Activated CD4-positive, alpha-beta T cell treated with anti-CD3 and anti-CD28 coated beads for 4 hours (primary cell): ENCODE measurements at regions not wholly inside any gene's neighbourhood (a gene's known extent, or its start where the extent isn't known, plus 50 kb on each side); places are given as distances from the start of the nearest gene placed in this dataset.
A peak's percentile ranks its signal among the peaks of the same experiment; 100 is the strongest.

ENCODE experiments used
- DNase-seq, 2 donors: peaks; one replicate each; pipeline ENCODE4 v3.0.0-alpha.2; 2020

DNA sequence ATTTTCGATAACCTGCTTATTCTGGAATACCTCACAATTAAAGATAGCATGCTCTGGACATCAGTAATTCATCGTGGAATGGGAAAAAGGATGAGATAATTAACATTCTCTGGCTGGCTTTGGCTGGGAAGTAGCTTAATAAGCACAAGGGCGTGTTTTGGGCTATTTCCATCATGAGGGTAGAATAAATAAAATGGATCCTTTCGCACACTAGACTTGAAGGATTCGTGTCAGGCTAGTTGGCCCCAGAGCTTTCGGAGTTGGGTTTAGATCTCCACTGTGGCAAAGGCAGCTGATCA lies 151.2 kb upstream of the ADRA1B start:
- no peak for DNase-seq

DNA sequence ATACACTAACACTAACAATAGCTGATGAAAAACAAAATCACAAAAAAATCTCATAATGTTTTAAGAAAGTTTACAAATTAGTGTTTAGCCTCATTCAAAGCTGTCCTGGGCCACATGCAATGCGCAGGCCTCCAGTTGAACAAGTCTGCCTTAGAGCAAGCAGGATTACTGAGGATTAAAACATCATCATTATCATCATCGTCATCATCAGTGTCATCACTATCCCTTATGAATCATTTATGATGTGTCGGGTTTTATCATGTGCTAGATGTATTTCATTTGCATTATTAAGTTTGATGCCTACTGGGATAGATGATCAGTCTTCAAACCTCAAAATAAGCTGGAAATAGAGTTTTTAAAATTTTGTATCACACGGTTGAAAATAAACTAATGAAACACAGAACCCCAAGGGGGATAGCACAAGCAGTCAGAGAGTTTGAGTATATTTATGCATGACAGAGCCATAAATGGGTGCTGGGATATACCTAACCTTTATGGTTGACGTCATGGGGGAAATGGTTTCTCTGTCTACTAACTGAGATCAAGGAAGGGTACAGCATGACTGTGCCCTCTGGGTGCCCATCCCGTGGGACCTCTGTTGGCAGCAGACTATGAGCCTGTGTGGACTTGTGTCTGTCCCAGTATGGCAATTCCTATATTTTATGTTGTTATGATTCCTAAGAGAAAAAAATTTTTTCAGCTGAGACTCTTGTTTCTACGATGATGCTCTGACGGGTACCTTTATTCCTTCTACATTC lies 150.3 kb upstream of the ADRA1B start:
- no peak for DNase-seq

DNA sequence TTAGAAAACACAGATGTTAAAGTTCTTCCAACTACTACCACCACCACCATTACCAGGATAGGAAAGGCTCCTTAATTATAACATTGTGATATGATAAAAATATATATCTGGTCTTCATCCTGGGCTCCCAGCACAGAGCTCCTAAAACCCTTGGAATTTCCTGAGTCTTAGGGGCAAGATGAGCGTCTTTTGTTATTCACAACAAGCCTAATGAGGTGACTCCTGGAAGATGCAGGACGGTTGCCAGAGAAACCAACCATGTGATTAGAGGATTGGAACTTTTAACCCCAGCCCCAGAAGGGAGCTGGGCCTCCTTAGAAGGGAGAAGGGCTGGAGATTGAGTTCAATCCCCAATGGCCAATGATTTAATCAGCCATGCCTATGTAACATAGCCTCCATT lies 148.0 kb upstream of the ADRA1B start:
- DNase-seq: no peak

DNA sequence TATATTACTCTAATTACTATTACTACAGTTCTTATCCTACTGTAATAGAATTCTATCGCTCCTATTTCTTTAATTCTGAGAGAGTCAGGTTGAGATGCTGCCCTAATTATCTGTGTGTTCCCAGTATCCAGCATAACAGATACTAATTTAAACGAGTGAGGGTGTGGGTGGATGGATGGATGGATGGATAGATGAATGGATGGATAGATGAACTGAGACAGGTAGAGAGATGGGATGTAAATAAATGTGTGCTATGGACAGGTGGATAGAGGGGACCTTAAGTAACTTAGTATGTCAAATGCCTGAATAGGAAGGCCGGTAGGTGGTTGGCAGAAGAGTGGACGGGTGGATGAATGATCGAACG lies 143.6 kb upstream of the ADRA1B start:
- DNase-seq: no peak

DNA sequence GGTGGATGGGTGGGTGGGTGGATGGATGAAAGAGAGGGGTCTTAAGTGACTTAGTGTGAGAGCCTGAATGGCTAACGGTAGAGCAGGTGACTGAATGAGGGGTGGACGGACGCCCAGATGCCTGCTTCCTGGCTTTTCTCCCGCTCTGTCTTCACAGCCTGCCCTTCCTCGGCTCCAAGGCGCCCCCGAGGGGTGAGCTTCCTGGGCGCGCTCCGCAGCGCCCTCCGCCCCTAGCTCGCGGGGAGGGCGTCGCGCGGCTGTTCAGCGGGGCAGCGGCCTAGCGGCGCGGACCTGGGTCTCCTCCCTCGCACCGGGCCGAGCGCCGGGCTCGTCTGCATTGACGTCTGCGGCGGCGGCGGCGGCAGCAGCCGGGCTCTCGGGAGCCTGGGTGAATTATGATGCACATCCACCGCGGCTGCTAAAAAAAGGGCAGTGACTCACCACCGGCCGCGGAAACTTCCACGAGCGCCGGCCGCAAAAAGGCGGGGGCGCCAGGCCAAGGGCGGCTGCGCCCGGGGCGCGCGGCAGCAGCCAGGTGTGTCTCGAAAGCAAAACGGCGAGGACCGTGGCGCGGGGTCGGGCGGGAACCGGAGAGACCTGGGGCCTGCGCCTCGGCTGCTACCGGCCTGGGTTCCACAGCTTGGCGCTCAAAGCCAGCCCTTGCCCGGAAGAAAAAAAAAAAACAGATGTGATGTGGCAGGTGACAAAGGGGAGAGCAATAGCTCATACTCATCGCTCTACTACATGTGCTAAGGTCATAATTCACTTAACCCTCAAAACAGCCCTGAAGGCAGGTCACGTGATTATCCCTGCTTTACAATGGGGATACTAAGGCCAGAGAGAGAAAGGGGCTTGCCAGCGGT lies 143.0 kb upstream of the ADRA1B start:
- DNase-seq: peak; percentile 62 to 73

DNA sequence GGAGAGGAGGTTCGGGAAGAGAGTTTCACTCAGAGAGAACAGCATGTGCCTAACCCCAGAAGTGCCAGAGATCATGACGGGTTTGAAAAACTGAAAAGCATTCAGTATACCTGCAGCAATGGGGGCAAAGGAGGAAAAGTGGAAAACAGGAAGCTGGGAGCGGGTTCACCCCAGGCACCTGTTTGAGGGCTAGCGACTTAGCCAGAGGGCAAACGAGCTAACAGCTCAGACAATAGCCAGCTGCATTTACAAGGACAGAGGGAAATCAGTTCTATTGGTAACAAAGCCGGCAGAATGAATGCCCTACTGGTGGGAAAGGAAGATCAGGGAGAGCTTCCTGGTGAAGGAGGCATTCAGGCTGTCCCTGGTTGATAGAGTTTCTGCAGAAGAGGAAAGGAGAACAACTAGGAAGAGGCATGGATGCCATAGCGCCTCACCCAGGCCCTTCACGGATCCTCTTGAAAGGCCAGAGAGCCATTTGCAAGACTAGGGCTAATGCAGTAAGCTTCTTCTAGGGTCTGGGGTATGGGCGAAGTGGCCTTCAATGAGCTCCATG lies 141.7 kb upstream of the ADRA1B start:
- no peak for DNase-seq

DNA sequence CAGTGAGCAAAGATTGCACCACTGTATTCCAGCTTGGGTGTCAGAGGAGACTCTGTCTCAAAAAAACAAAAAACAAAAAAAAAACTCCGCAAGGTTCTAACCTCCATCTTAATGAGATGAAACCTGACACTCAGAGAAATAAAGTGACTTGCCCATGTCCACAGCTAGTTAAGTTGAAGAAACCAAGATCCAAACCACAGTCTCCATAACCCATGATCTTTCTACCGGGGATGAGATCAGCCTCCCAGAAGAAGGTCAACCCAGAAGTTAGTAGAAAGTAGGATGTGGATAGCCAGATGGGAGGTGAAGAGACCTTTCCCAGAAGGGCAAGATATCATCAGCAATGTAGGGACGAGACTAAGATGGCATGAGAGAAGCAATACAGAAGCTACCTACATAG lies 140.4 kb upstream of the ADRA1B start:
- no peak for DNase-seq

DNA sequence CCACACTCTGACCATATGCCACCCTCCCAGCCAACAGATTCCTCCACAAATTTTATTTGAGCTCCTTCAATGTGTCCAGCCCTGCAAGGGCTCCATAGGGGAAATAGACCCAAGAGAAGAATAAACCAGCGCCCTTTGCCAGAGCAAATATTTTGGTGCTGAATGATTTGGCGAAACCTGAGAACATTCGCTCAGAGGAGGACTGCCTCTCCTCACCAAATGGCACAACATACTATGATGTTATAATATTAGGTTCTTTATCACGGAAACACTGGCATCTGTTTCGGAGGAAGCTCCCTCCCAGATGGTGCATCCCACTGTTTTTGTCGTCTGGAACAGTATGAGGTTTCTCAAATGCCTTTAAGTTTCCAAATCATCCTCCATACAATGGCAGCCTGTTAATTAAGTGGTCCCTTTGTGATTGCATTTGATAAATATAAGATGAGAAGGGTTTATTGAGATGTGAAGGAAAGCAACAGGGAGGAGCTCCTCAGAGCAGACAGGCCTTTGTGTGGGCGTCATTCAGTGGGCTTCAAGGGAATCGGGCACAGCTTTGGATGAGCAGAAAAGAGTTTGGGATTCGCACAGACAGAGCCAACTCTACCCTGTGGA lies 139.1 kb upstream of the ADRA1B start:
- no peak for DNase-seq

DNA sequence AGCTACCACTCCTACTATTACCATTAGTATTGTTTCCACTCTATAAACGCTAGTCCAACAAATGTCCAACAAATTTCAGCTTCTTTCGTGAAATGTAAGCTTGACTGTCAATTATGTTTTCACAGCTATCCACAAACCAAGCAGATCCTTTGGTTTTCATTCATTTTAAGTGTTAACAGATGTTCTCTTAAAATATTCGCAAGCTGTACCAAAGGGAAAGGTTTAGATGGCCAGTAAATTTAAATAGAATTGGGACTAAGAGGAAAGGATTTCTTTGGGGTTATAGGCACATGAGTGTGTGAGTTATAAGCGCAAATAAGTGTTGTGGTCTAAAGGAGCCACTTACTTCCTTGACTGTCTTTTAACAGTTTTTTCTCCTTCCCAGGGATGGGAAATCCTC lies 136.8 kb upstream of the ADRA1B start:
- DNase-seq: no peak

DNA sequence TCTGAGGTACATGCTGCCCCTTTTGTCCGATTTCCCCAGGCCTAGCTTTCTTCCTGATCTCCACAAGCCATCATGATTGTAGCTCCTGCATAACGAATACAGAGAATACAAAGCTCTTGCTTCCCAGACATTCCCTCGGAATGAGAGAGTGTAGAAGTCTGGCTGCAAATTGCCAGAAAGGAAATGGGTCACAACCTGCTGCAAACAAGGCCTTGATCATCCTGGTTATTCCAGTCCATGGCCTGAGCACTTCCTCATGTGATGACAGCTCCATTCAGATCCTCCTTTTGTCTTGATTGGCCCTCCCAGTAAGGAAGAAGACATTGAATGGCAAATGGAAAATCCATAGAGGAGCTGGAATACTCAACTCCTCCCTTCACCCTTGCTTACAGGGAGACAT lies 136.0 kb upstream of the ADRA1B start:
- DNase-seq: no peak

DNA sequence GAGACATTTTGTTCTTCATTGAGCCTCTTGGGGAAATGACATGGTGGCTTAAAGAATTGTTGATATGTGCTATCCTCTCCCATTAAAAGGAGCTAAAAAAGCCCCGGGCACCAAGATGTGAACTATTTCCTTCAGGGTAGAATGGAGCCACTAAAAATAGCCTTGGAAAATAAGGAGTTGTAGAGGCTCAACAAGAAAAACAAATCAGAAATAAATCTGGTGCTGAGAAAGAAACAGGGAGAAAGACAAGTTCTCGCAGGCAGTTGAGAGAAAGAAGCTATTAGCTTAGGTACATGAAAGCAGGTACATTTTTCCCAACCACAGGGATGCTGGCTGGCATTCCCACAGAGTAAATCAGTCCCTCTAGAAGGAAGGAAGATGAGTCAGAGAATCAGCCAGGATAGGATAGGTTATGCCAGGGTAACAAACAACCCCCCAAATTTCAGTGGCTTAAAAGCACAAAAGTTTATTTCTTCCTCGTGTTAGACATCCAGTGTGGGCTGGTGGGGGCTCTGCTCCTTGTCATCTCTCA lies 134.6 kb upstream of the ADRA1B start:
- DNase-seq: no peak

DNA sequence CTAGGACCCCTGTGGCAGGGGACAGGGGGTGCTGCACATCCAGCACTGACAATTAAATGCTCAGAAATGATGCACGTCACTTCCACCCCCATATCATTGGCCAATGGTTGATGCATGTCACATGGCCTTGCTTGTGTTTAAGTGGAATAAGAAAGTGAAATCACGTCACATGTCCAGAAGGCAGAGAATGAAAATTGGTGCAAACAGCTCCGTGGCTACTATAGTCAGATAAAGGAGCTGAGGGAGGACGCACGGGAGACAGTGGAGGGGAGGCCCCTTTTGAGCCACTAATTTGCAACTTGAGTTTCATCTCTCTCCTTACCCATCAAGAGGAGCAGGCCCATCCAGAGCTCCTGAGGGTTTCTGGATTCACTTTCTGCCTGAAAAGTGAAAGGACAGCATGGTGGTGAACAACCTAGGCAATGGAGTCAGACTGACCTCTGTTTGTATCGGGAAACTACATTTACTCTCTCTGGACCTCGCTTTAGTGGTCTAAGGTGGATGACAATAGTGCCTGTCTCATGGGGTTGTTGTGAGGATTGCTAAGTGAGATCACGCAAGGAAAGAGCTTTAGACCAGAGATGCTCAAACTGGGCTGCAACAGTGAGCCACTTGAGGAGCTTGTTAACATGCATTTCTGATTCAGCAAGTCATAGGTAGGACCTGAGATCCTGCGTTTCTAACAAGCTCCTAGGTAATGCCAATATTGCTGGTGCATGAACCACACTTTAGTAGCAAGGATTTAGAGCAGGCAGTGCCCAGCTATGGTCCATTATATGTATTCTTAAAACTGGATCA lies 133.9 kb upstream of the ADRA1B start:
- DNase-seq: no peak

DNA sequence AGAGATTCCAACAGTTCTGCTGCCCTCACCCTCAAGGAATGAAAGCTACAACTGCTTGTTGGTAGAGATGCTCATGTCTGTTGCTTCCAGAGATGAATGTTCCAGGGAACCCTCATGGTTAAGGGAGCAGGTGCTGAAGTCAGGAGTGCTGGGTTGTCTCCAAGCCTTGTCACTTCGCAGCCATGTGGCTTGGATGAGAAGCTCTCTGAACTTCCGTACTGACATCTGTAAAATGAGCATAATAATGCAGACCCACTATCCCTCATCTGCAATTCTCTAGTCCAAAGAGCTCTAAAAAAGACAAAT lies 133.3 kb upstream of the ADRA1B start:
- no peak for DNase-seq

DNA sequence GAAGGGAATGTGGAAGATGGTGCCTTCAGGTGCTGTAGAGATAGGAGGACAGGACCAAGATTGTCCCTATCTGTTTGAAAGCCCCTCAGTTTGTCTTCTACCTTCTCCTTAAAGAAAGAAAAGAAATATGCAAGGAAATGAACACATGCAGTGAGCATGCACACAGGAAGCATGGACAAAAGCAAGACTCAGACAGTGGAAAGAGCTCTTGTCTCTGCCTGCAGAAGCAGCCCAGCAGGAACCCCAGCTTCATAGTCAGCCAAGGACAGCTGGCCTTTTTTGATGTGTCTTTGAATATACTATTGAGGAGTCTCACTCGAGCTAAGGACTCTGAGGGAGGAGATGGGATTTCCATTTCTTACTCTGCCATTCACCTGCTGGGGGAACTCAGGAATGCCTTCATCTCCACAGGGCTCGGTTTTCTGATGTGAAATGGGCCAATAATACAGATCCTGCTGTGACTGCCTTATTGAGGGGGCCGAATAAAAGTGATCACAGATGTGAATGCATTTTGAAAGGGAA lies 132.5 kb upstream of the ADRA1B start:
- no peak for DNase-seq

DNA sequence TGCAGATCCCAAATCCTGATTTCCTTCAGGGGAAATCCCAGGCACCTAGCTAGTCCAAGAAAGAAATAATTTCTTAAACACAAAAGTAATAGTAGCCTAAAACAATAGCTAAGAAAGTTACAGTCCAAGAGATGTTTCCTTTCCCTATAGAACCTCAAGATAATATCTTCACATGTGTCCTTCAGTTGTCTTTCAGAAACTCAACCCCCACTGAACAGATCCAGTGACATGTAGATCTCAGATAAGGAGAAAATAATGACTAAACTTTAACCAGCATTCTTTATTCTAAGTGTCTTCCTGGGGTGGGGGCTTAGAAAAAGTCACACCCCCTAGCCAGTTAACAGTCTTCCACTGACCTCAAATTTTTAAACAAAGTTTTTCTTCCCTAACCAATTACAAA lies 131.3 kb upstream of the ADRA1B start:
- DNase-seq: no peak

DNA sequence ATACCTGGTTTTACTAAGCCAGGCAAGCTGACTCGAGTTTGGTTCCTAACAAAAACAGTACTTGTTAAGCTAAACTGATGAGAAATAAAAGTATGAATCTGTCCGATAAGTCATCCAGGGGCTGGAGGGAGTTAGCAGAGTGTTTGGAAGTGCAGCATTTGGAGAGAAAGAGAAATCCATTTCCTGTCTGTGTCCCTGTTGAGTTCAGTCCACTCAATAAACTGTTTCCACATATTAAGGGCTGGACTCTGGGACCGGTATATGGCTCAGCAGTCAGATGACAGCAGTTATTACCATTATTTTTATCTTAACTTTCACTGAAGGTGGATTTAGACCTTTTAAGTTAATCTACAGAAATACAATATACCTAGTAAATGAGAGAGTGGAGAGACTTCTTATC lies 130.6 kb upstream of the ADRA1B start:
- DNase-seq: no peak

DNA sequence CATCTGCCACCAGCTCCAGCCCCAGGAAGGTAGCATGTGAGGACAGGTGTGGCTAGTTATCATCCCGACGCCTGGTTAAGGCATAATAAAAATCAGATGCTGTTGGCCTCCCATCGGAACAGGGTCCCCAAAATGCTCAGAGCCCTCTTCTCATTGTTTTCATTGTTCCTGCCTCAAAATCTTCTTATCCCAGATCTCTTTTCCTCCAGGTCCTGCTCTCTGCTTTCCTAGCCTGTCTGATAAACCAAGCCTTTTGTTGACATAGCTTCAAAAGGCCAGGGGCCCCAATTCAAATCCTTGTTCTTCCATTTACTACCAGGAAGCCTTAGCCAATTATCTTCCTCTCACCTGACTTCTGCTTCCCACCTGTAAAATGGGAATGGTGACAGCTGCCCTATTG lies 130.1 kb upstream of the ADRA1B start:
- DNase-seq: no peak

DNA sequence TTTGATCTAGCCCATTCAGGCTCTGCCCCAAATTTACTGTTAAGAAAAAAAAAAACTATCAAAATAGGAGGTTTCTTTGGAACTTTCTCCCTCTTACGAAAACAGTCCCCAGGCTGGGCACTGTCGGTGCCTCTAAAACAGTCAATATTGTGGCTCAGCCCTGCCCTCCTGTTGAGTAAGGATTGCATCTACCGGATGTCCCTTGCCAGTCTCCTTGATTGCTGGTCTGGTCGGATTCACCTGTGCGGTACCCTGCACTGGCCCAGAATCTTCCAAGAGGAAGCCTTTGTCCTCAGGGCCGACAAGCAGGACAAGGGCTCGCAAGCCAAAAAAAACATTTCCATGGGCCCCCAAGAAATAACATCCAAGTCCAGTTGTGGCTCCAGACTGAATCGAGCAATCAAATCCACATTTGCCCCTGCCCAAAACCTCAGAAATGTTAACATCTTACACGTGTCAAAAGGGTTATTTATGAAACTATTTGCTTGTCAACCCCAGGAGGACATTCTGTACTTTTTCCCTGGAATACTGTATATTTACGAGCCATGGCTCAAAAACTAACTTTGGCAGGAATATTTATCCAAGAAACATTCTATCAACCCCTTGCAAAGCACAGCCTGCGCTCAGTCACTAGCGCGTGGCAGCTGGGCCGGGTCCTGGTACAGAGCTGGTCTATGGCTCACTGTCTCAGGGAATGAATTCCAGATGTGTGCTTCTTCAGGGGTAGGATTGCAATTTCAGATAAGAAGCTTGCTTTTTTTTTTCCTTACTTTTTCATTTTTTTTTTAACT lies 129.2 kb upstream of the ADRA1B start:
- no peak for DNase-seq

DNA sequence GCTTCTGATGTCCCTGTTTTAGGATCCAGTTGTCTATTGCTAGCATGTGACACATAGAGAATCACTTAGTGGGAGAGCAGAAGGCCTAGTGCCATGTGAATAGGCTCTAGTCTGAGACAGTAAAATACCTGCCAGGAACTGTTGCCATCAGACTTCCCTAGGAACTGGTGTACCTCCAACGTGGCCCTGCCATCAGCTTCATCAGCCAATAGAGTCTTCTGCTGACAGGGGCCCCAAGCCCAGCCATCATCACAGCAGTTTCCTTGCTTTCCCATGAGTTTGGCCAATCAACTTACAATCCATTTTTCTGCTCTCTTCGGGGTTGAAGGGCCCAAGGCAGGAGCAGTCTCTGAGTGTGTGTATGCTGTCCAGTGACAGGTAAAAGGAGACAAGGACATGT lies 128.4 kb upstream of the ADRA1B start:
- no peak for DNase-seq

DNA sequence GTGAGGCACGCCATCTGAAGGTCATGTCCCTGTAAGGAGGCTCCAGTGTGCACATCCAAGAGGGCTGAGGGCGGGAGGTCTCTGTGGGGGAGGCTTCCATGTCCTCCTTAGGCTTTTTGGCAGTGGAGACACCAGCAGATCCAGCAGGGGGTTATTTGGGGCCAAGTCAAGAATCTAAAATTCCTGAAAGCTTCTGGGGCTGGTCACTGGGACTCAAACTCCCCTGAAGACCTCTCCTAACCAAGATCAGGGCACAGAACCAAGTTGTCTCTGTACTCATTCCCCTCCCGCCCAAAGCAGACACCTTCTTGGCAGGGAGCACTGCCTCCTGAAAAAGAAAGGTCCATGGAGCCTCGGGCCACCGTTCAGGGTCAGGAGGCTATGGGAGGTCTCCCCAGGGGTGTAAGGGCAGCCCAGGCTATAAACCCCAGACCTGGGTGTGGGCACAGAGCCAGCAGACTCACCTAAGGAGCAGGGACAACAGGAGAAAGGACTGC lies 127.4 kb upstream of the ADRA1B start:
- DNase-seq: no peak

DNA sequence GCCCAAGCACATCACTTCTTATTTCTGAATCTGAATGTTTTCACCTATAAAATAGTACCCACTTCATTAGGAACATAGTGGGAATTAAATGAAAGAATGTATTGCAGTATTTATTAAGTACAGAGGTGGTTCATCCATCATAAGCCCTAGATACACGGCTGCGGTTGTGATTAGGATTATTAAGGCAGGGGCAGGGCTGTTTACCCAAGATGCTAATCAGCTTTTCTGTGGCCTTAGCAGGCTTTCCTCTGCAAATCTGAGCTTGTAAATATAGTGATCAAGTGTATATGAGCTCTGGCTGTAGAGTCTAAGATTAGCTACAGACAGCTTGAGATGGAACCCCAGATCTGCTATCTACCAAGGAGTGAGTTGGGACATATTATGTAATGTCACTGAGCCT lies 124.1 kb upstream of the ADRA1B start:
- no peak for DNase-seq
